ENCODE measurements at regions not wholly inside any gene's neighbourhood (a gene's known extent, or its start where the extent isn't known, plus 50 kb on each side); places are given as distances from the start of the nearest gene placed in this dataset.
"Not testable (repeated sequence)": the region's sequence is repeated elsewhere in the genome, so short reads cannot be mapped to it uniquely, and the experiment has no call there.

DNA sequence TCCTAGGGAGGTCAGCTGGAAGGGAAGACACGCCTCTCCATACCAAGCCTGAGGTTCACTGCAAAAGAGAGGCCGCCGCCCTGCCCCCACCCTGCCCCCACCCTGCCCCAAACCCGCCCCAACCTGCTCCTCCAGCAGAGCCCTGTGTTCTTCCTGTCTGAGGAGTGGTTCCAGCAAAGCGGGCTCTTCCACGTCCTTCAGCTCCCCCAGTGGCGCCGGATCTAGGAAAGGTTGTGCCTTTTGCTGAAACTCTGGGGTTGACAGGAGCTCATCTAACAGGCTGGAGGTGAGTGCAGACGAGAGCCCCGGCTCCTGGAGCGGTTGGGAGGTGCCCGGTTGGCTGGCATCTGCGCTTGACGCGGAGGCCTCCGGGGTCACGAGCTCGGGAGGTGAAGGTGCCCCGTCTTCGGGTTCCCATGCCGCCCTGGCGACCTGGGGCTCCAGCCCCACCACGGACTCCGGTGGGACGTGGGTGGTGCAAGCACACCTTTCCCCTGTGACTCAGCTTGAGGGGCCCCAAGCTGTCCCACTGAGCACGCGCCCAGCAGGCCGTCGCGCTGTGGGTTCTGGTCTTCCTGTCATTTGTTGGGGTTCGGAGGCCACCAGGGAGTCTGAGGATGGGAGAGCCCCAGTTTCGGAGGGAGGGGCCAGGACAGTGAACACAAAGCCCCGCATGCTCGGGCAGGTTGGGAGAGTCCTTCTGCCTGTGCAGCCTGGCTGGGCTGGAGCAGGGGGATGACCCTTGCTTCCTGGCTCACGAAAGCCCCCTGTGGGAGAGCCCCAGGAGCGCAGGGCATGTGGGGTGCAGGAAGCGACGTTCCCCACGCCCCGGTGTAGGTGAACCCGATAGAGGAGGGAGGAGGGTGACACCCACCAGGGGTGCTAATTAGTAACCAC lies 1467.1 kb downstream of the FOXD4L5 start:
- Histone ChIP-seq H3K9me3 (ENCODE audit: control insufficient read depth in 1 of 2, low read length in 2 of 2) (no peaks in the 10 kb centered on the region), H3K4me3 (ENCODE audit: low read length in 2 of 2) (peak overlapping the region; percentile 39 to 53), H3K27ac (ENCODE audit: low read depth, low read length) (peak overlapping the region; percentile 7), H3K27me3 (ENCODE audit: insufficient read depth, low read length) (peaks cover 5% of the 10 kb centered on the region), H3K36me3 (ENCODE audit: insufficient read depth, low read length) (no peaks in the 10 kb centered on the region), H3K4me1 (ENCODE audit: insufficient read depth, low read length) (peaks cover 14% of the 10 kb centered on the region)
- Mint-ChIP-seq H3K27me3 (peaks cover 15 to 17% of the 10 kb centered on the region in 2 donors), H3K36me3 (peaks cover 0 to 7% of the 10 kb centered on the region in 2 donors), H3K27ac (peak overlapping the region in 6 of 7 donors; percentile 2 to 76 (median 37)), H3K4me1 (peaks cover 13 to 19% (median 17%) of the 10 kb centered on the region in 4 donors), H3K4me3 (peak overlapping the region; percentile 72 to 85 (median 78)), H3K9me3 (peaks cover 5 to 43% (median 27%) of the 10 kb centered on the region in 8 donors)
- CTCF ChIA-PET (ENCODE audit: partially characterized antibody), result interaction anchor here (0.9 kb wide), 1 partner anchor 980 kb away, joined by 3 read pairs; no protein-coding TSS in a partner anchor
- intact Hi-C loops (cut with micrococcal nuclease), result no loop called here
- POLR2A ChIA-PET (ENCODE audit: partially characterized antibody), result interaction anchor here (1.9 to 2.3 kb wide), 2 partner anchors 1017 to 1019 kb away, joined by 5 to 12 read pairs; no protein-coding TSS in a partner anchor
- peak; percentile 49 to 69 (median 60) for DNase-seq

DNA sequence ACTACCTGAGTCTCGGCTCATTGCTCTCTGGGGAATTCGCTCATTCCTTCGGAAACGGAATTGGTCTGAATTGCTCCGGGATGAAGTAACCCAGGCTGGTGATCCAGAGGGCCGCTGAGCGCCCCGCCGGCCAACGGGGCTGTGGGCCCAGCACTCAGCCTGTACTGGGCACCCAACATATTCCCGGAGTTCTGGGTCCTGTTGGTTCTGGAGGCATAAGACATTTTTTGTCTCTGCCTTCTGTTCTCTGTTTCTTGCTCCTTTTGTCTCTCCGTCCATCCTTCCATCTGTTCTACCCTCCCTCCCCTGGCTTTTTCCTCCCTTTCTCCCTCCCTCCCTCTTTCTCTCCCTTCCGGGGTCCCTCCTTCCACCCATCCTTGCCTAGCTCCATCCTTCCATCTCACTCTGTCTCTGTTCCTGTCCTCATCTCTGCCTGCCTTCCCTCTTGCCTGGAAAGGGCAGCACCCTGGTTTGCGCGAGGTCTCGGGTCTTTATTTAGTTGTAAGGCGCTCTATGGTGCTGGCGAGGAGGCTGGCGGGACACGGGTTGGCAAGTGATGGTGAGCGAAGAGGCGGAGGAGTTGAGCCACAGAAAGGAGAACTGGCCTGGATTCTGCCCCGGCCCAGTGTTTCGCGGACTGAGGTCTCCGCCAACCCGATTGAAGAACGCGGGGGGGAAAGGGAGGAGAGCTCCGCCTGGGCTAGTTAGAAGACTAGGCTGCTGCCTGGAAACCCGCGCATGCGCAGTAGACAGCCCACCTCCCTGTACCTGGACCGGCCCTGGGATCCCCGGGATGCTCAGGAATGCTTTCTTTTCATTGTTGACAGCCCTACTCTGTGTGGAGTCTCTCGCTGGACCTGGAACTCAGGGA lies 1468.0 kb downstream of the FOXD4L5 start:
- ChIA-PET CTCF (ENCODE audit: partially characterized antibody) (no interaction called here), POLR2A (ENCODE audit: partially characterized antibody) (interaction anchor here (1.9 to 2.3 kb wide), 2 partner anchors 1016 to 1018 kb away, joined by 5 to 12 read pairs; no protein-coding TSS in a partner anchor)
- Mint-ChIP-seq H3K27me3 (peaks cover 15 to 17% of the 10 kb centered on the region in 2 donors), H3K27ac (peak overlapping the region in 6 of 7 donors; percentile 0 to 36 (median 6)), H3K4me1 (peaks cover 13 to 19% (median 17%) of the 10 kb centered on the region in 4 donors), H3K4me3 (peak overlapping the region; percentile 72 to 85 (median 78)), H3K9me3 (peaks cover 5 to 41% (median 25%) of the 10 kb centered on the region in 8 donors), H3K36me3 (peaks cover 0 to 7% of the 10 kb centered on the region in 2 donors)
- H3K27me3 ChIP-seq (ENCODE audit: insufficient read depth, low read length), result peaks cover 5% of the 10 kb centered on the region
- DNase-seq, result peak; percentile 19 to 51 (median 34)
- no peak overlapping the region for H3K27ac ChIP-seq (ENCODE audit: low read depth, low read length)
- peak overlapping the region; percentile 39 to 53 for H3K4me3 ChIP-seq (ENCODE audit: low read length in 2 of 2)
- no peaks in the 10 kb centered on the region for H3K9me3 ChIP-seq (ENCODE audit: control insufficient read depth in 1 of 2, low read length in 2 of 2)
- H3K4me1 ChIP-seq (ENCODE audit: insufficient read depth, low read length), result peaks cover 14% of the 10 kb centered on the region
- intact Hi-C loops (cut with micrococcal nuclease), result no loop called here
- no peaks in the 10 kb centered on the region for H3K36me3 ChIP-seq (ENCODE audit: insufficient read depth, low read length)

DNA sequence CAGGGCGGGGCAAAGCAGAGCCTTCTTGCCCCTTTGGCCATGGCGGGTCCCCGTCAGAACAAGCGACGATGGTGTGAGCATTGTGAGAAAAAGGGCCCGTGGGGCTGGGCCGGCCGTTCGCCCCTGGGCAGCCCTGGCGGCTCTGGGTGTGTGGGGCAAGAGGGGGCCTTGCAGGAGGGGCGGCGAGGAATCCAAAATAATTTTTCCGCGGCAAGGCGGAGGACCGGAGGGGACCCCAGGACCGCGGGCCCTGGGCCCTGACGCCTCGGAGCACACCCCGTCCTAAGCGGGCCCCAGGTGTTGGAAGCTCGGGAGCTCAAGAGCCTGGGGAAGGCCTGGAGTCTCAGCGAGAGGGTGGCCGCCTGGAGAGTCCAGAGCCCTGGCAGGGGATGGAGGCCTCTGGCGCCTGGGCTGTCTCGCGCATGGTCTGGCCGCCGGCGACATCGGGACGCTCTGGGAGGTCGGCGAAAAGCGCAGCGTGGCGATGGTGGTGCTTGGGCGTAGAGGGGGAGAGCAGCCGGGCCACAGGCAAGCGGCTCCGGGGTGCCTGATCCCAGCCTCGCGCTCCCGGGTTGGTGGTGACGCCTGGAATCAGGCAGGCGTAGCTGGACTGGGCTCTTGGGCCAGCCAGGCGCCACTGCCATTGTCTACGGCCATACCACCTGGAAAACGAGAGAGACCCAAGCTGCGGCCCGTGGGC lies 1469.9 kb downstream of the FOXD4L5 start:
- H3K4me1 ChIP-seq (ENCODE audit: insufficient read depth, low read length), result peaks cover 14% of the 10 kb centered on the region
- peaks cover 15 to 17% of the 10 kb centered on the region in 2 donors for H3K27me3 Mint-ChIP-seq
- H3K9me3 ChIP-seq (ENCODE audit: control insufficient read depth in 1 of 2, low read length in 2 of 2); H3K4me3 ChIP-seq (ENCODE audit: low read length in 2 of 2); H3K36me3 Mint-ChIP-seq; H3K27ac ChIP-seq (ENCODE audit: low read depth, low read length); POLR2A ChIA-PET (ENCODE audit: partially characterized antibody); CTCF ChIA-PET (ENCODE audit: partially characterized antibody); intact Hi-C loops (cut with micrococcal nuclease); H3K36me3 ChIP-seq (ENCODE audit: insufficient read depth, low read length); H3K4me3 Mint-ChIP-seq; H3K27ac Mint-ChIP-seq; H3K27me3 ChIP-seq (ENCODE audit: insufficient read depth, low read length): not testable (repeated sequence)
- peaks cover 5 to 43% (median 24%) of the 10 kb centered on the region in 8 donors for H3K9me3 Mint-ChIP-seq
- H3K4me1 Mint-ChIP-seq, result peaks cover 13 to 19% (median 17%) of the 10 kb centered on the region in 4 donors
- peak in 1 of 5 donors; percentile 30 for DNase-seq

DNA sequence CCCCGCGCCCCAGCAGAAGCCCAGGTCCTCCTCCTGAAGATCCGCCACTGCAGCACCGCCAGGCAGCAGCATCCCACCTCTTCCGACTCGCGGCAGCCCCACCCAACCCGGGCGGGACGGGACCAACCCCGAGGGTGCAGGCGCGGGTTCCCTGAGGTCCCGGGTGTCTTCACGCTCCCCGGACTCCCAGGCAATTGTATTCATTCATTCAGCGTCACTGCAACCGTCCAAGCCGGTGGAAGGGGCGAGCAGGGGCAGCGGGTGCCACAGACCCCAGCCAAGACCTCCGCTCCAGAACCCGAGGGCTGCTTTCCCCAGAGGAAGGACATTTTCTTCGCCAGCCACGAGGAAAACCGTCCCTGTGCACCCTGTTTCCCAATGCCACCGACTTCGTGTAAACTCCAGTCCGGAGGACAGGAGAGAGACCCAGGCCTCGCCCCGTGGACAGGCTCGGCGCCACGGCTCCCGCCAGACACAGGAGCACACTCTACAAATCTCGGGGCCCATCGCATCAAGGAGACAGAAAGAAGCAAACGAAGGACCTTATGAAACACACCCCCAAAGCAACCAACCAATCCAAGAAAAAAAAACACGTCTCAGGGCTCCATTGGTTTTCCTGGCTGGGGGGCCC lies 1471.5 kb downstream of the FOXD4L5 start:
- H3K27me3 ChIP-seq (ENCODE audit: insufficient read depth, low read length); CTCF ChIA-PET (ENCODE audit: partially characterized antibody); H3K4me3 Mint-ChIP-seq; H3K36me3 Mint-ChIP-seq; H3K27ac ChIP-seq (ENCODE audit: low read depth, low read length); H3K27ac Mint-ChIP-seq; H3K36me3 ChIP-seq (ENCODE audit: insufficient read depth, low read length); DNase-seq; H3K4me3 ChIP-seq (ENCODE audit: low read length in 2 of 2); POLR2A ChIA-PET (ENCODE audit: partially characterized antibody); intact Hi-C loops (cut with micrococcal nuclease); H3K9me3 ChIP-seq (ENCODE audit: control insufficient read depth in 1 of 2, low read length in 2 of 2): not testable (repeated sequence)
- Mint-ChIP-seq H3K27me3 (peaks cover 15 to 17% of the 10 kb centered on the region in 2 donors), H3K4me1 (peaks cover 13 to 19% (median 17%) of the 10 kb centered on the region in 4 donors), H3K9me3 (peaks cover 5 to 42% (median 25%) of the 10 kb centered on the region in 8 donors)
- peaks cover 14% of the 10 kb centered on the region for H3K4me1 ChIP-seq (ENCODE audit: insufficient read depth, low read length)

DNA sequence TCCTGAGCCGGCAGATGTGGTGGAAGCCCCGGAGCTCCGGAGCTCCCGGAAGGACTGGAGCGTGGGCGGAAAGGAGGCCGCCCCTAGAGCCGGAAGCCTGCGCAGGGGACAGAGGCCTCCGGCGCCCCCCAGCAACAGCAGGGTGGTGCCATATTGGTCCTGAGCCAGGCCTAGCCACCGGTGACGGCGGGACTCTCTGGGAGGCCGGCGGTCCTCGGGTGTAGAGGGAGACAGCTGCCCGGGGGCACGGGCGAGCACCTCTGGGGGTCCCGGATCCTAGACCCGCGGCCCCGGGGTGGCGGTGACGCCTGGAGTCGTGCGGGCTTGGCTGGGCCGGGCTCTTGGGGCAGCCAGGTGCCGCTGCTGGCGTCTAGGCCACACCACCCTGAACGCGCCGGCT lies 1472.2 kb downstream of the FOXD4L5 start:
- H3K27ac Mint-ChIP-seq; H3K9me3 ChIP-seq (ENCODE audit: control insufficient read depth in 1 of 2, low read length in 2 of 2); H3K27ac ChIP-seq (ENCODE audit: low read depth, low read length); intact Hi-C loops (cut with micrococcal nuclease); H3K36me3 Mint-ChIP-seq; H3K36me3 ChIP-seq (ENCODE audit: insufficient read depth, low read length); H3K4me3 ChIP-seq (ENCODE audit: low read length in 2 of 2); CTCF ChIA-PET (ENCODE audit: partially characterized antibody); H3K4me3 Mint-ChIP-seq; DNase-seq; POLR2A ChIA-PET (ENCODE audit: partially characterized antibody); H3K27me3 ChIP-seq (ENCODE audit: insufficient read depth, low read length): not testable (repeated sequence)
- Mint-ChIP-seq H3K4me1 (peaks cover 10 to 14% (median 12%) of the 10 kb centered on the region in 4 donors), H3K27me3 (peaks cover 10 to 12% of the 10 kb centered on the region in 2 donors), H3K9me3 (peaks cover 4 to 39% (median 24%) of the 10 kb centered on the region in 8 donors)
- H3K4me1 ChIP-seq (ENCODE audit: insufficient read depth, low read length), result peaks cover 11% of the 10 kb centered on the region

DNA sequence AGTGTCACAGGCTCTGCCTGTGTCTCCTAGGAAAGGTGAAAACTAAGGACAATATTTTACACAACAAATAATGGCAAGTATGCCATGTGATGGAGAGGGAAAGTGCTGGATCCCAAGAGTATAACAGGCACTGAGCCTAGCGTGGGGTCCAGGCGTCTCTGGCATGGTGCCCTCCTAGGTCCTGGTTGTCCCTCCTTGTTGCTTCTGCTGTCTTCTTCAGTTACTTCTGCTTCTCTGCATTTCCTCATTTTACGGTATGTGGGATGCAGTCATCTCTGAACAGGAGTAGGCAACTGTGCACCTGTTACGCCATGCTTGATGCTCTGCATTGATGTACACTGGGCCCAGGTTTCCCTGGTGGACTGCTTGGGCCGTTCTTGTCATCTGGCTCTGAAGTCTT lies 1480.8 kb downstream of the FOXD4L5 start:
- H3K4me3 Mint-ChIP-seq; H3K4me1 Mint-ChIP-seq; H3K4me3 ChIP-seq (ENCODE audit: low read length in 2 of 2); CTCF ChIA-PET (ENCODE audit: partially characterized antibody); H3K27me3 ChIP-seq (ENCODE audit: insufficient read depth, low read length); H3K36me3 ChIP-seq (ENCODE audit: insufficient read depth, low read length); H3K27ac ChIP-seq (ENCODE audit: low read depth, low read length); H3K36me3 Mint-ChIP-seq; POLR2A ChIA-PET (ENCODE audit: partially characterized antibody); intact Hi-C loops (cut with micrococcal nuclease); DNase-seq; H3K4me1 ChIP-seq (ENCODE audit: insufficient read depth, low read length); H3K27me3 Mint-ChIP-seq; H3K9me3 ChIP-seq (ENCODE audit: control insufficient read depth in 1 of 2, low read length in 2 of 2): not testable (repeated sequence)
- H3K27ac Mint-ChIP-seq, result peak overlapping the region in 1 of 7 donors; percentile 66
- H3K9me3 Mint-ChIP-seq, result peaks cover 2 to 36% (median 25%) of the 10 kb centered on the region in 8 donors
